ENCODE measurements at regions not wholly inside any gene's neighbourhood (a gene's known extent, or its start where the extent isn't known, plus 50 kb on each side); places are given as distances from the start of the nearest gene placed in this dataset.

- no peaks in the 10 kb centered on the region for H3K9me3 ChIP-seq (ENCODE audit: low read depth, low read length, poor library complexity, severe bottlenecking)
- no peak for TF ChIP-seq CTCF (conservative IDR thresholded peaks at IDR 0.05; ENCODE audit: low read depth, low read length)
- no peak for TF ChIP-seq EZH2 (IDR thresholded peaks at IDR 0.05; ENCODE audit: borderline replicate concordance, low read depth, low read length, poor library complexity, severe bottlenecking)
- POLR2A ChIA-PET (ENCODE audit: low non-redundant PET), result no interaction called here
- H3K27ac ChIP-seq (ENCODE audit: low read depth, low read length, poor library complexity, severe bottlenecking), result no peak overlapping the region
- intact Hi-C loops (cut with micrococcal nuclease; ENCODE audit: unreplicated experiment), result no loop called here
- no TSS peak for BruUV-seq (replicated peaks)
- H3K4me1 ChIP-seq (ENCODE audit: insufficient read depth, low read length, poor library complexity, severe bottlenecking), result no peaks in the 10 kb centered on the region
- H3K27me3 ChIP-seq (replicated peaks; ENCODE audit: insufficient read depth, low read depth, low read length, poor library complexity), result no peaks in the 10 kb centered on the region
- H3K36me3 ChIP-seq (ENCODE audit: insufficient read depth, low read length, poor library complexity, severe bottlenecking), result no peaks in the 10 kb centered on the region
- no peak for DNase-seq (ENCODE audit: low spot score)
- no peak overlapping the region for H3K4me3 ChIP-seq (ENCODE audit: low read depth, low read length, poor library complexity, severe bottlenecking)
- CTCF ChIA-PET, result no interaction called here
These were observed 630.6 kb downstream of the LMO4 start for GRCh38 chr1:87959236-87959635.

- Histone ChIP-seq H3K27ac (ENCODE audit: low read depth, low read length, poor library complexity, severe bottlenecking) (no peak overlapping the region), H3K4me1 (ENCODE audit: insufficient read depth, low read length, poor library complexity, severe bottlenecking) (no peaks in the 10 kb centered on the region), H3K4me3 (ENCODE audit: low read depth, low read length, poor library complexity, severe bottlenecking) (no peak overlapping the region), H3K9me3 (ENCODE audit: low read depth, low read length, poor library complexity, severe bottlenecking) (no peaks in the 10 kb centered on the region), H3K27me3 (replicated peaks; ENCODE audit: insufficient read depth, low read depth, low read length, poor library complexity) (no peaks in the 10 kb centered on the region), H3K36me3 (ENCODE audit: insufficient read depth, low read length, poor library complexity, severe bottlenecking) (no peaks in the 10 kb centered on the region)
- no peak for TF ChIP-seq CTCF (conservative IDR thresholded peaks at IDR 0.05; ENCODE audit: low read depth, low read length)
- TF ChIP-seq EZH2 (IDR thresholded peaks at IDR 0.05; ENCODE audit: borderline replicate concordance, low read depth, low read length, poor library complexity, severe bottlenecking), result no peak
- BruUV-seq (replicated peaks), result no TSS peak
- intact Hi-C loops (cut with micrococcal nuclease; ENCODE audit: unreplicated experiment), result no loop called here
- peak; percentile 49 for DNase-seq (ENCODE audit: low spot score)
- CTCF ChIA-PET, result no interaction called here
- POLR2A ChIA-PET (ENCODE audit: low non-redundant PET), result no interaction called here
These were observed 633.3 kb downstream of the LMO4 start for GRCh38 chr1:87961992-87962391.

GRCh38 chr1:87963556-87963955, 634.9 kb downstream of the LMO4 start:
- POLR2A ChIA-PET (ENCODE audit: low non-redundant PET), result no interaction called here
- no peak for DNase-seq (ENCODE audit: low spot score)
- Histone ChIP-seq H3K4me1 (ENCODE audit: insufficient read depth, low read length, poor library complexity, severe bottlenecking) (no peaks in the 10 kb centered on the region), H3K27ac (ENCODE audit: low read depth, low read length, poor library complexity, severe bottlenecking) (no peak overlapping the region), H3K27me3 (replicated peaks; ENCODE audit: insufficient read depth, low read depth, low read length, poor library complexity) (no peaks in the 10 kb centered on the region), H3K9me3 (ENCODE audit: low read depth, low read length, poor library complexity, severe bottlenecking) (no peaks in the 10 kb centered on the region), H3K36me3 (ENCODE audit: insufficient read depth, low read length, poor library complexity, severe bottlenecking) (no peaks in the 10 kb centered on the region), H3K4me3 (ENCODE audit: low read depth, low read length, poor library complexity, severe bottlenecking) (no peak overlapping the region)
- no peak for TF ChIP-seq EZH2 (IDR thresholded peaks at IDR 0.05; ENCODE audit: borderline replicate concordance, low read depth, low read length, poor library complexity, severe bottlenecking)
- no peak for TF ChIP-seq CTCF (conservative IDR thresholded peaks at IDR 0.05; ENCODE audit: low read depth, low read length)
- intact Hi-C loops (cut with micrococcal nuclease; ENCODE audit: unreplicated experiment), result no loop called here
- CTCF ChIA-PET, result interaction anchor here (0.8 kb wide), 1 partner anchor 10 kb away, joined by 3 read pairs; no protein-coding TSS in a partner anchor
- BruUV-seq (replicated peaks), result no TSS peak

Data from A673 (cell line).